CD4-positive, alpha-beta T cell treated with Interferon alpha-2 for 1 hour (primary cell): ENCODE measurements at regions not wholly inside any gene's neighbourhood (a gene's known extent, or its start where the extent isn't known, plus 50 kb on each side); places are given as distances from the start of the nearest gene placed in this dataset.
"Not testable (repeated sequence)": the region's sequence is repeated elsewhere in the genome, so short reads cannot be mapped to it uniquely, and the experiment has no call there.

Experiments
- DNase-seq, 2 donors: peaks; one replicate each; pipeline ENCODE4 v3.0.0-alpha.2; 2020 to 2022

DNA sequence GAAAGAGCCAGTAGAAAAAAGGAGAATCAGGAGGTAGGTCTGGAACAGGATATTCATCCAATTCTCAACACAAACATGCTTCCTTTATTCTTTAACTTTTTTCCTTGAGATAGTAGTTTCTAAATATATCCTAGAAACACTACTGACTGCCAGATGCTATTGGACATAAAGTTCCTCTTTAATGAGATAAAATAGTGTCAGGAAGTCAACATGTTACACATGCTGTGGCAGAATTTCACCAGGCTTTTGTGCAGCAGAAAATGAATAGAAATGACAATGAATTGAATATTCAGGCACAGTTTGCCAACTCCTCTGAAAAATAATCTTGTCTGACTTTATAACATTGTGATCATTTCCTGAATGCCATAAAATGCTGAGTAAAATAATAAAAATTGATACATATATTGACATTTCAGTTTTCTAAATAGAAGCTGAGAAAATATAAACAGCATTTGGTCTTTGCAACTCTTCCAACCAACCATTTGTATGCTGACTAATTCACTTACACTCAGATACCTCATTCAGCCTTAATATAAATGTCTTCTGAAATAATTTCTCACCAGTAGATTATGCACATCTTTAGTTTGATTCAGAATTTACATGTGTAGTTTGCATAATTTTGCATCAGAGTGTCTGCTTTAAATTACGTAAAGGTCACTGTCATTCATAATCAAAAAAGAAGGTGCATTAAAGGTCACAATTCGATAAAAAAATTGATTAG, 486.1 kb upstream of the ADGRL2 start:
- no peak for DNase-seq

DNA sequence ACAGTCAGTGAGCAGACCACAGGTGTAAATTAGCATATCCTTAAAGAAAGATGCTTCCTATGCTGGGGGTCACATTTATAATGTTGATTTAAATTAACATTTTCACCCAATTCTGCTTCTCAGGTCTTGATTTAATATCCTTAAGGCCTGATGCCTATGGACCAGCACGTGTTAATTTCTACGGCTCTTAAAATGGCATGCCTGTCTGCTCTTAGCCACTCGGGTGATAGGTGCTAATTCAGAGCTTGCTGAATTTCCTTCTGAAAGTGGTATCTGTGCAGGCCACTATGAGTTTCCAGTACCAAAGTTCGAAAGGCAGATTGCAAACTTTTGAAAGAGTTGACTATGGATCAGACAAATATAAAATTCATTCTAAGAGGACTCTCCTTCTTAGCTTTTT, 487.4 kb upstream of the ADGRL2 start:
- DNase-seq, result no peak

DNA sequence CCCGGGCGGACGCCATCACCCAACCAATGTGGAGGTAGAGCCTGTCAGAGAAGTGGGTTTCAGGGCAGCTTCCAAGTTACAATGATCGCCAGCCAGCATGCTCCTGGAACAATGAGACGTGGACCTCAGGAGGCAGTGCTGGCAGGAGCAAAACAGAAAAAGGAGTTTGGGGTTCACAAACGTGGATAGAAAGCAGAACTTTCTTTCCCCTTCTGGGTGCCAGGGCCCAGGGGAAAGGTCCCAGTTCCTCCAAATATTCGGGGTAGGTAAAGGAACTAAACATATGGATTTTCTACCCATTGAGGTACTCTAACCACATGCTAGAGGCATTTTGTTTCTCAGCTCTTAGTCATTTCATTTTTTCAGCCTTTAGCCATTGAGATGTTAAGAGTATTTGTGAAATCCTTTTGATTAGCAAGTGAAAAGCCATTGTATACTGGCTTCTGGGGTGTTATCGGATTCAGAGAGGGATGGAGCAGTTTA, 488.4 kb upstream of the ADGRL2 start:
- no peak for DNase-seq

DNA sequence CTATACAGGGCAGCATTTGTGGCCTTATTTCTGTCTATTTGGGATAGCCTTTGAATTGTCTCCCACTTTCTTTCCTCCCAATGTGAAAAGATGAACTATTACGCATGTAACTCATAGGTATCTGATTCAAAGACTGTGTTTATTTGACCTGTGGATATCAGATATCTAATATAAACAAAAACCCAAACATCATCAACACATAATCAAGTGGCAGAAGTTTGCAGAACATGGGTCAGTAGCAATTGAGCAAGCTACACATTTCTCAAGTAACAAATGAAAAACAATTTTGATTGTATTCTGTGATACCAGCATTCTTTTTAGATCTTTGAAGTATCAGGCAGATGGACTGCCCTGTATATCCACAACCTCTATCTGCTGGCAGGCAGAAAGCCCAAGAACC, 490.5 kb upstream of the ADGRL2 start:
- no peak for DNase-seq

DNA sequence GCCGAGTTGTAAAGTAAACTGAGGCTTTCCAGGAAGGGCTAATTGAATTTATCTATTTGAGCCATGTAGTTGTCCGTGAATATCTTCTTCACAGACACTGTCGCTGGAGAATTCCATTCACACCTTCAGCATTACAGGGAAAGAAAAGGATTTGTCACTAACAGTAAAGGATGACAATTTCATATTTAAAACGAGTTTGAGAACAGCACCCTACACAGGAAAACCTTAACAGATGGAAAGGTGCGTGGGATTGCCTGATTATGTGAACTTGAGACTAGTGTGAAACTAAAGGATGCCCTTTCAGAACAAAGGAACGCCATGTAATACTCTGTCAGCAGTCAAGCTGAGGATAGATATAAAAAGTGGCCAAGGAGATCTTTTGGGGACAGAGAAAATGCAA, 492.5 kb upstream of the ADGRL2 start:
- DNase-seq, result no peak

DNA sequence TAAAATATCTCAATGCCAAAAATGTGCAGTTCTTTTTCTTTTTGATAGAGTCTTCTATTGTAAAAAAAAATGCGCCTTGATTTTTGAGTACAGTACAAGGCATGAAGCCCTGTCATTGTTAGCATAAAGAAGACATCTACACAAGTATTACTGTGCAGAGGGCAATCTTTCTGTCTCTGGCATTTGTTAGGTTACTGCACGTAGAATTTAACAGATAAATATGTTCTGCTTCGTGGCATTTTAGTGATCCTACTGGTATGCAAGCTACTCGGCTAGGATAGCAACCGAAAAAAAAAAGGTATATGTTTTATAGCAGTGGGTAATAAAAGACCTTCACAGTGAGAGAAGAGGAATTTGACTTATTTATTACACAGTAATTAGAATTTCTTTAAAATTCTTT, 492.9 kb upstream of the ADGRL2 start:
- no peak for DNase-seq

DNA sequence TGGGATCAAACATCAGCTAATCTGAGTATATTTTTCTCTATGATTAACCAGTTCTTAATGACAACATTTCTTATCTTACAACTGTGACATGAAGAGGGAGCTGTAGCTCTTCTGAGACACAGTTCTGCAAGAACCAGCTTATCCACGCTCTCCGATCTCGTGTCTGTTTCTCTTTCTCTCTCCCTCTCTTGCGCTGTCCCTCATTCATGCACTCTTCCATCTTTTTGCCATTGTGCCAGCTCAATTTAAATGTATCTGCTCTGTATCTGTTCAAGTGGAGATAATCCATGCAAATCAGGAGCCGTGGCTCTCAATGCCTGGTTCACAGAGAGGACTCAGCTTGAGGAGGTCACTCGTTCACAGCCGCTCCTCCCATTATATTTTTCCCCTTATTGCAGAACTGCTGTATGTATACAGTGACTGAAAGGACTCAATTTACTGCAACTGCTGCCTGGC, 494.7 kb upstream of the ADGRL2 start:
- DNase-seq, result no peak

DNA sequence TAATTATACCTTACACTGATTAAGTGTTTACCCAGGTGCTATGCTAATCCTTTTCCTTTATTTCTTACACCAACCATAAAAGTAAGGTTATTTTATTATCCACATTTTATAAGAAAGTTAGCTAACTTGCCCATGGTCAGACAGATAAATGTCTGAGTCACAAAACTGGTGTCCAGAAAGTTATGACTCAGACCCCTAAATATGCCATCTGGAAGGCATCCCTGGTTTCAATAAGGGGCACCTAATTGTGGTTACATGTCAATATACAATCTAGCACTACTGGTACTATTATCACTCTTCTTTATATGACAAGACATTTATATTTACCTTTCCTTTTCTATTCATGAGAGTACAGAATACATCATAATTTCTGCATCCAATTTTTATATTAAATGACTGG, 496.5 kb upstream of the ADGRL2 start:
- DNase-seq, result no peak

DNA sequence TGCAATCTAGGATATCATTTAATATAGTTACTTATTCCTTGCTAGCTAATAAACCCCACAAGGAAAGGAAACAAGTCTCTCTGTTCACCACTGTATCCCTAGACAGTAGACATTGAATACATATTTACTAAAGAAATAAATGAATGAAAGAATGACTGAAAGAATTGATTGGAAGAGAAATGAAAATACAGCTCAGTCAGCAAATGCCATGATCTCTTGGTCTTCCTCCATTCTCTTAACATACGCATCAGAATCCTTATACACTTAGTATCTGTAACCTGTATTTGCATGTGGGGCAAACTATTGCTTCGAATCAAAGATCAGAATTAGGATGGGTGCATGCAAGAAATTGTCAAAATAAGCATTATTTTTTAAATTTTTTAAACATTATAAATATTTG, 500.8 kb upstream of the ADGRL2 start:
- no peak for DNase-seq

DNA sequence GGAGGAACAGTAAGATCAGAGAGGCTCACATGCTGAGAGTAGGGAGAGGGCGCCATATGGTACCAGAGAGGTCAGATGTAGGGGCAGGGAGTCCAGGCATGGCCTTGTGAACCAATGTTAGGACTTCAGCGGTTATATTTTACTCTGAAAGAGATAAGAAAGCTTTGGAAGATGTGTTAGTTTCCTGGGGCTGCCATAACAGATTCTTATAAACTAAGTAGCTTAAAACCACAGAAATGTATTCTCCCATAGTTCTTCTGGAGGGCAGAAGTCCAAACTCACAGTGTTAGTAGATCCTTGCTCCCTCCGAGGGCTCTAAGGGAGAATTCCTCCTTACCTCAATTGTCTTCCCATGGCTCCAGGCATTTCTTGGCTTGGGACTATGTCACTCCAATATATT, 502.5 kb upstream of the ADGRL2 start:
- DNase-seq, result no peak

DNA sequence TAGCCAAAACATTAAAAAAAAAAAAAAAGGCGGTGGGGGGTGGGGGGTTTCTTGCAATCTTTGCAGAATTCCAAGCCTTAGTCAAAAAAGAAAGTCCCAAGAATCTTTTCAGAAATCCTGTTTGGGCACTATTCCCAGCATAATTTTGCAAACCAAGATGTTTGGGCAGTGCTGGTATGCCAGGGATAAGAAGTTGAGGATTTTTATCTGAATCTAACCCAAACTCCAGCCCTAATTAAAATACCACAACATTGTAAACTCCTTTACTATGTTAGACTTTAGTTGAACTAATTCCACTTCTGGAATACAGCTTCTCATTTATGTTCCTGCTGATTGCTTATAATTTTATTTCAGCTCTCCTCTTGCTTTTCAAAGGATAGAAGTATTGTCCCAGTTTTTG, 504.1 kb upstream of the ADGRL2 start:
- no peak for DNase-seq

DNA sequence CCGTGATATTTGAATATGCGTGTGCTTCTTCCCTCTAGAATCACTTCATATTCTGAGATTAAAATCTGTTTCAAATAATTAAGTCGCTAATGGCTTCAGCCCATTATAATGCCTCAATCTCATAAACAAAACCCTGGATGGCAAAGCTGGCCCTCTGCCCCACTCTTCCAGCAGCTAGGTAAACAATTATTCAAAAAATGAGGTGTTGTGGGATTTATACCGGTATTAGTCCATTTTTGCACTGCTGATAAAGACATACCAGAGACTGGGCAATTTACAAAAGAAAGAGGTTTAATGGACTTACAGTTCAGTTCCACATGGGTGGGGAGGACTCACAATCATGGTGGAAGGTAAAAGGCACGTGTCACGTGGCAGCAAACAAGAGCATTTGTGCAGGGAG, 510.4 kb upstream of the ADGRL2 start:
- DNase-seq, result no peak

DNA sequence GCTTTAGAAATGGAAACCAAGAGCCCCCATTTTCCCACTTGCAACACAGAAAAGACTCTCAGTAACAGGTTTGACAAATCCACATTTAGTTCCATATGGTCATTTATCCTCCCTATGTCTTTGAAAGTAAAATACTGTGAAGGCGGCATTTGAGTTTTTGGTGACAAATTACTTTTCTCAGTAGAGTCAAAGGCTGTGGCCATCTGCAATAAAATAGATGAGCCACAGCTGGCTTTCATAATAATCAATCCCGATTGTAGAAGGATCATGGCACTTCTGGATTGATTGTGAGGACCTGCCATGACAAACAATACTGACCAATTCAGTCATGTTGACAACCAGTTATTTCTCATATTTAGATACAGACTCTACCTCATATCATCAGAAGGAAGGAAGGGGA, 512.0 kb upstream of the ADGRL2 start:
- DNase-seq, result no peak

DNA sequence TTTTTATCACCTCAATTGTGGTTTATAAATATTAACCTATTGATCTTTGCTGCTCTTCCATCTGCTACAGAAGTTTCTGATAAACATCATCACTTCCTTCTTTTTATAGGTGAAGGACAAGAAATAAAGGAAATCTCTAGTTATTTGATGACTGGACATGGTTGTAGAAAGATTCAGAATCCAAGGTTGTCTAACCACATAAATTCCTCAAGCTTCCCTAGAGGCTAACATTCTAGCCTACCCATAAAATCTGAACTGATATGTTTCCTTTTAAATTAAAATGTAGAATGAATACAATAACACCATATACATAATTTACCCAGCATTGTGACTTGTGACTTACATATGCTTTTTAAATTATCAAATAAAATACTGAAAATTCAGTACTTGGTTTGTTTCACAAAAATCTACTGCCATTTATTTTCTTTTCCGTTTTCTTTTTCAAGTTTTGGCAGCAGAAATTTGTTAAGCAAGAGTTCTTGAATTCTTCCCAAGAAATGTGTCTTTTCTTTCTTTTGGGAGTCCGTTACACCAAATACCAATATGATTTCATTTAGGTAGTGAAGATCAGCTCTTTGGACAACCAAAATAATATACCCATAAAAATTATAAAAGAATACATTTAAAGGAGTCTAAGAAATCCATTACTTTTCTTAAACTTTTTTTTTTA, 513.2 kb upstream of the ADGRL2 start:
- DNase-seq, result no peak

DNA sequence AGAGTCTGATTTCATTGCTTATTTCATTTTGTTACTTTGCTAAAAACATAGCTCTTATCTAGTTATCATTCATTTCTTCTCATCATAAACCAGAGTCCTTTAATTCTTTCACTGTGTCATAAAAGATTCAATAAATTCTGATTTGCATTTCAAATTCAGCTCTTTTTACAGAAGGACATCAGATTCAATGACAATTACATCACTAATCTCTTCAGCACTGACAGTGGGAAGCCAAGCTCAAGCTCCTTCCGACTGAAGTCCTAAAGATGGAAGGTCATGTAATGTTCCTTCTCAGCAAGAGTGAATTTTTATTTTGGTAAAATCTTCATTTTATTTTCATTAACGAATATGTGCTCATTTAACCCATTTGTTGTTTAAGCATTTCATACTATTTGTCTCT, 530.7 kb upstream of the ADGRL2 start:
- DNase-seq, result no peak

DNA sequence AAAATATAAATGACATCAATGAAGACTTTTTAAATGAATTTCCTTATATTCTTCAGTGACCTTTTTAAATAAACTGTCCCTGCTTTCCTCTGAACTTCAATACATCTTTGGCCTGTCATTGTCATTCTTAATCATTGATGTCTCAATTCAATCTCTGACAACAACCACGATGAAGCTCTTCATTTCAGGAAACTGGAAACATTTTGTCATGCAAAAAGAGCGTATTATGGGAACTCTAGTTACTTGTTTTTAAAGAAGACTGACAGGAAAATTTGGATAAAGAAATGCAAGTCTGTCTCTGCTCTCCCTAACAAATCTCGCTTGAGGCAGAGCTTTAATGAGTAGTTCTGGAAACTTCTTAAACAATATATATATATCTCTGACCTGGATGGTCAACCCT, 535.8 kb upstream of the ADGRL2 start:
- DNase-seq, result no peak

DNA sequence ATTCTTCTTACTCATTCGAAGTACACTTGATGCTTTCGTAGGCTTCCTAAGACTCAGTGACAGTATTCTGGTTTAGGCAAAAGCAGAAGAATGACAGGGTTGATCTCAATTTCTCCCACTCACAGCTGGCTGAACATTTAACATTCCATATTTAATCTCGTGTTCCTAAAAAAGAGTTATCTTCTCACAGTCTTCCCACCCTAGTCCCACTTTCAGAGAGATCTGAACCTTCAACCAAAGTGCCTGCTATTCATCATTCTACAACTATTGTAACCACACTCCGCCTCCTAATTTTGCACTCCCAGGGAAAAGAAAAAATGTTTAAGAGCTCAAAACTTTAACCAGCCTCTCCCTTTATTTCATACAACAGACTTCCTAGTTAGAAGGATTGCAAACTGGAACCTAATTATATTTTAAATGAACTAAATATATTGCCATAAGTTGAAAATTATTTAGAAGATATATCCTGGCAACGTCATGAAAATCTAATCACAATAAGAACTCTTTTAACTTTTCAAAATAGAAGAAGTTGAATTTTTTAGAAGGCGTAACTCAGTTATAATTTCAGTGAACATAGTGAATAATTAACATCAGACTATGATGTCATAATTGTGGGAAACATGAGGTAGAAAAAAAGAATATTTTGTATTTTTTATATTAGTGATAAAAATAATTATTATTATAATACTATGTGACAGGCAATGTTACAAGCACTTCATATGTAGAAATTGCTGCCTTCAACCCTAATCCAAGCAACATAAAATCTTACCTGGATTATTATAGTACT, 540.9 kb upstream of the ADGRL2 start:
- no peak for DNase-seq

DNA sequence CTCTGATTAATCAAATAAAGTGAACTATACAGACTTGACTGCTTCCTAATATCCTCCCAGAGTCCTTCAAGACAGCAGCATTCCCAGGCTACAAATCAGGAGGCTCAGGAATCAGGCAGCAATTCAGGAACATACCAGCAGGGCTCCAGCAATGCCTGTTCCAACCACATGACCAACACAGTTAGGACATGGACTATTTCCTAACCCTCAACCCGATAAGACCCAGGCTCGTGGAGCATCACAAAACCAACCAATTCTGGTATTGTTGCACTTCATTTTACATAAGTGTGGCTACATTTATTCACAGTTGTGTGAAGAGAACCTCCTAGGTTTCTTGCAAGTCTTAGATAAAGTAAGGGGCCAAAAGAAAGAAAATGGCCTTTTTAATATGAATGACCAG, 546.2 kb upstream of the ADGRL2 start:
- no peak for DNase-seq

DNA sequence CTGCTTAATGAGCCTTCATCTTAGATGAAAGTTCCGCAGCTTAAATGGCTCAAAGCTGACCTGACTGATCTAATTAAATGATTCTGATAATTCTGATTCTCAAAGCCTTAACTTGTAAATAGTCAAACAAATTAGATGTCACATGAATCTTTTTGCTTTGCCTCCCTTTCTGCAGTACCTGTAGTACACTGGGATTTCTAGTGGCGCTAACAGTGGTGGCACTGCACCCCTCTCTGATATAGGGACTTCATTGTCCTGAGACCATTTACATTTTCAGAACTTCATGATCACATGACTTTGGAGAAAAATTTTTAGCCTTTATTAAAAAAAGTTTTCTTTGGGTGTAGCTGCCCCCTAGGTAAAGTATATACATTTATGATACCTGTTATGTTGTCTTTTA, 546.7 kb upstream of the ADGRL2 start:
- no peak for DNase-seq

DNA sequence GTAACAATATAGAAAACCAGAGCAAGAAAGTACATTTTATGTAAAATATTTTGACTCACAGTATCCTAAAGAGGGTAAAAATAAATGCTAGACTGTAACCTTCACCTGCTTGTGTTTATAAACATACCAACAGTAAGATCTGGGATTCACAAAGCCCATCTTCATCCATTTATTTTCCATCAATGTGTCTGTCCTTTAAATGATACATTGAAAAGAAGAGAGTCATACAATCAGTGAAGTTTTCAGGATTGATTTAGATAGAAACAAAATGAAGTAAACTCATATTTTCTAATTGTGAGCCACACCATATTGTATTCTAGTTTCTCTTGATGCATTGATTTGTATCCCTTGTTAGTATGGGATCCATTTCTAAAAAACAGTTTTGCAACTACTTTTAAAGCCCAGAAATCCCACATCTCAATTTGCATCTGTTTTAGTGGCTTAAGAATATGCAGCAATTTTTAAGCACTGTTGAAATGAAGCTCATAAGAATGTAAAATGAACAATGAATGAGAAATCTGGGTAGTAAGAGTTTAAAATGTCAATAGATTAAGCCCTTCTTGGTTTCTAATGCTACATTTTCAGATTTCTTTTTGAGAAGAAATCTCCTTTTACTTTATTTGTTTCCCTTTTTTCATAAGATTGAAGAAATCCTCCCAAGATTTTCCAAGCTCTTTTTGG, 548.1 kb upstream of the ADGRL2 start:
- DNase-seq, result no peak

DNA sequence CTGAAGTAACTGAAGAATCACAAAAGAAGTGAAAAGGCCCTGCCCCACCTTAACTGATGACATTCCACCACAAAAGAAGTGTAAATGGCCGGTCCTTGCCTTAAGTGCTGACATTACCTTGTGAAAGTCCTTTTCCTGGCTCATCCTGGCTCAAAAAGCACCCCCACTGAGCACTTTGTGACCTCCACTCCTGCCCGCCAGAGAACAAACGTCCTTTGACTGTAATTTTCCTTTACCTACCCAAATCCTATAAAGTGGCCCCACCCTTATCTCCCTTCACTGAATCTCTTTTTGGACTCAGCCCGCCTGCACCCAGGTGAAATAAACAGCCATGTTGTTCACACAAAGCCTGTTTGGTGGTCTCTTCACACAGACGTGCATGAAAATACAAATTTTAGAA, 549.9 kb upstream of the ADGRL2 start:
- not testable (repeated sequence) for DNase-seq

DNA sequence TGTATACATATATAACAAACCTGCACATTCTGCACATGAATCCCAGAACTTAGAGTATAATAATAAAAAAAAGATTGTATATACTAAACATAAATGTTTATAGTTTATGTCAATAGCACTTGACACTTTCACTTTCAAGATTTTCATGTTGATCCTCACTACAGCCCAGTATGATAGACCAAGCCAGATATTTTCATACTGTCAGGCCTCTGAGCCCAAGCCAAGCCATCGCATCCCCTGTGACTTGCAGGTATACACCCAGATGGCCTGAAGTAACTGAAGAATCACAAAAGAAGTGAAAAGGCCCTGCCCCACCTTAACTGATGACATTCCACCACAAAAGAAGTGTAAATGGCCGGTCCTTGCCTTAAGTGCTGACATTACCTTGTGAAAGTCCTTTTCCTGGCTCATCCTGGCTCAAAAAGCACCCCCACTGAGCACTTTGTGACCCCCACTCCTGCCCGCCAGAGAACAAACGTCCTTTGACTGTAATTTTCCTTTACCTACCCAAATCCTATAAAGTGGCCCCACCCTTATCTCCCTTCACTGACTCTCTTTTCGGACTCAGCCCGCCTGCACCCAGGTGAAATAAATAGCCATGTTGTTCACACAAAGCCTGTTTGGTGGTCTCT, 555.5 kb upstream of the ADGRL2 start:
- not testable (repeated sequence) for DNase-seq

DNA sequence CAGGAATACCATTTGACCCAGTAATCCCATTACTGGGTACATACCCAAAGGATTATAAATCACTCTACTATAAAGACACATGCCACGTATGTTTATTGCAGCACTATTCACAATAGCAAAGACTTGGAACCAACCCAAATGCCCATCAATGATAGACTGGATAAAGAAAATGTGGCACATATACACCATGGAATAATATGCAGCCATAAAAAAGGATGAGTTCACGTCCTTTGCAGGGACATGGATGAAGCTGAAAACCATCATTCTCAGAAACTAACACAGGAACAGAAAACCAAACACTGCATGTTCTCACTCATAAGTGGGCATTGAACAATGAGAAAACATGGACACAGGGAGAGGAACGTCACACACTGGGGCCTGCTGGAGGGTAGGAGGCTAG, 556.1 kb upstream of the ADGRL2 start:
- not testable (repeated sequence) for DNase-seq
